GOT3 (cell line): ENCODE measurements at regions not wholly inside any gene's neighbourhood (a gene's known extent, or its start where the extent isn't known, plus 50 kb on each side); places are given as distances from the start of the nearest gene placed in this dataset.
"Not testable (repeated sequence)": the region's sequence is repeated elsewhere in the genome, so short reads cannot be mapped to it uniquely, and the experiment has no call there.

Source experiments
- DNase-seq: peaks from one replicate; lab custom pipeline; 2025; ENCODE audit warnings: mixed read lengths; lab: John Stamatoyannopoulos, UW

DNA sequence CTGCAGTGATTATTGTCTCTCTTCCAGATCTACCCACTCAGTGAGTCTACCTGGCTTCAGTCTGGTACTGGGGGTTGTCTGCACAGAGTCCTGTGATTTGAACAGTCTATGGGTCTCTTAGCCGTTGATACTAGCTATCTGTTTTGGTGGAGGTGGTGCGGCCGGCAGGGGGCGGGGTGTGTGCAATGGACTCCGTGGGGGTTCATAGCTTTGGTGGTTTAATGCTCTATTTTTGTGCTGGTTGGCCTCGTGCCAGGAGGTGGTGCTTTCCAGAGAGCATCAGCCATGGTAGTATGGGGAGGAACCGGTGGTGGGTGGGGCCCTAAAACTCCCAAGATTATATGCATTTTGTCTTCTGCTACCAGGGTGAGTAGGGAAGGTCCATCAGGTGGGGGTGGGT, 1120.1 kb upstream of the FAM98A start:
- DNase-seq = no peak

DNA sequence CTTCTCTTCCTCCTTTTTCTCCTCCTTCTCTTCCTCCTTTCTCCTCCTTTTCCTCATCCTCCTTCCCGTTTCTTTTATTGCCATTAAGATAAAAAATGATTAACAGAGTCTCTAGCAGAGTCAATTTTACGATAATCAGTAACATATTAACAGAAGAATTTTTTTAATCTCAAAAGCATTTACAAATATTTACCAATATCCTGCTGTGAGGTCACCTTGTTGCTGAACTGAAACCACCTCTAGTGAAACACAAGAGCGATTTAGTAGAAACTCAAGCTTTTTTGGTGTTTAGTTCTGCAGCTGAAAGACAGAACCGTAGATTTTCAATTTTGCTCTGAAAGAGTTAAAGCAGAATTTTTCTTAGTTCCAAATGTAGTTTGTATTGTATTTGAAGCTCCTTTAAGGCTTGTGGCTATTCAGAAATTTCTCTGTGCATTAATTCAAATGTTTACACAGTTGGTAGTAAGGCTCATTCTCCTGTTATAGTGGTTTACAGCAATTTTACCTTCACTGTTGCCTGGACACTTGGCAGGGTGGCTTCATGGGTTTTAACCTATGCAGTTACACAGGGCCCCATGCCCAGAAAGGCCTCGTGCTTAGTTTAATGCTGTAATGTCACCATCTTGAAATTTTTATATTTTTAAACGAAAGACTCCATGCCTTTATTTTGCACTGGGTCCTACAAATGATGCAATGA, 1106.6 kb upstream of the FAM98A start:
- no peak for DNase-seq

DNA sequence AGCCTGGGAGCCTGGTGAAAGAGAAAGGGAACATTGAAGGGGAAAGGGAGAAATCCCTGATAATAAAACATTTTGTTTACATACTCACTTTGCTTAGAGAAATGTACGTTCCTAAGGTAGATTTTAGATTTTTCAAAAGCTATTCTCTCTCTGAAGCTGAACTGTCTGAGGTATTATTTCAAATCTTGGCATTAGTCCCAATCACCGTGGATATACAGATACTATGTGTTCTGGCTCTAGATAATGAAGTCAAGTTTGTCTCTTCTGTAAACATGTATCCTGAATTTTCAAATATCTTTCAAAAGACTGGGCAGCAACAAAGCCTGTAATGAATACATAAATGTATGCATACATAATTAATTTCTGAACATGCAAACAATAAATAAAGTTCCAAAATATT, 1104.2 kb upstream of the FAM98A start:
- DNase-seq = no peak

DNA sequence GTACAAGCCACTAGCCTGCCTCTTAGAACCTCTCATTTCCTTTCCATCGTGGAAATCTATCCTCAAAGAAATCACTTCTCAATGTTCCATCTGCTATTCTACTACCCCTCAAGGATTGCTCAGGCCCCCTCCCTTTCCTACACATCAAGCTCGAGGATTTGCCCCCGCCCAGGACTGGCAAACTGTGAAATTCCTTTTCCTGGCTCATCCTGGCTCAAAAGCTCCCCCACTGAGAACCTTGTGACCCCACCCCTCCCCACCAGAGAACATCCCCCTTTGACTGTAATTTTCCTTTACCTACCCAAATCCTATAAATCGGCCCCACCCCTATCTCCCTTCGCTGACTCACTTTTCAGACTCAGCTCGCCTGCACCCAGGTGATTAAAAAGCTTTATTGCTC, 1103.3 kb upstream of the FAM98A start:
- not testable (repeated sequence) for DNase-seq

DNA sequence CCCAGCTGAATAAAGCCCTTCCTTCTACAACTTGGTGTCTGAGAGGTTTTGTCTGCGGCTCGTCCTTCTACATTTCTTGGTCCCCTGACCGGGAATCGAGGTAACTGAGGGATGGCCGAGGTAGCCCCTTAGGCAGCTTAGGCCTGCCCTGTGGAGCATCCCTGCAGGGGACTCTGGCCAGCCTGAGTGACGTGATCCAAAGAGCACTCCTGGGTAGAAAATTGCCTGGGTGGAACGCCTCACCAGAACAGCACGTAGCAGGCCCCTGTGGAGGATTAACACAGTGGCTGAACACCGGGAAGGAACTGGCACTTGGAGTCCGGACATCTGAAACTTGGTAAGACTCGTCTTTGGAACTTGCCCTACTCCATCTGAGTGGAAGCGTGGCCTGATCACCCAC, 1078.5 kb upstream of the FAM98A start:
- not testable (repeated sequence) for DNase-seq

DNA sequence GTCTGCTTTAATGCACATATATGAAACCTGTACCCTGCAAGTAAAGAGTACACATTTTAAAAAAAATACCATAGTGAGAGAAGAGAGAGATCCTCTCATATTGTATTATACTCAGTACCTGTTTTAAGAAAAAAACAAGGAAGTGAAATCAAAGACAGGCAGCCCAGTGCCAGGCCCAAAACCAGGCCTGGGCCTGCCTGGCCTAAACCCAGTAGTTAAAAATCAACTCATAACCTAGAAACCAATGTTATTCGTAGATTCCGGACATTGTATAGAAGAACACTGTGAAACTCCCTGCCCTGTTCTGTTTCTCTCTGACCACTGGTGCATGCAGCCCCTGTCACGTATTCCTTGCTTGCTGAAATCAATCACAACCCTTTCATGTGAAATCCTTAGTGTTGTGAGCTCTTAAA, 1078.0 kb upstream of the FAM98A start:
- DNase-seq = not testable (repeated sequence)

DNA sequence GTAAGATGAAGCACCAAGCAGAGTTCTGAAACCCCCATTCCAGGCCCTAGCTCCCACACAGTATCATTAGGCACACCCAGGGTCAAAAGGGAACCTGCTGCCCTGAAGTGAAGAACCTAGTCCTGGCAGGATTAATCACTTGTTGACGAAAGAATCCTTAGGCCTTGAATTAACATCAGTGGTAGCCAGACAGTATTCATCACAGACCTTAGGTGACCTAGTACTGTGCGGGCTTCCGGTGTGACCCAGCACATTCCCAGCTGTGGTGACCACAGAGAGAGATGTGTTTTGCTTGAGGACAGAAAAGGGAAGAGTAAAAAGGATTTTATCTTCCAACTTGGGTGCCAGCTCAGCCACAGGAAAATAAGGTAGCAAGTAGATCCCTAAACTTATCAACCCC, 1071.4 kb upstream of the FAM98A start:
- no peak for DNase-seq

DNA sequence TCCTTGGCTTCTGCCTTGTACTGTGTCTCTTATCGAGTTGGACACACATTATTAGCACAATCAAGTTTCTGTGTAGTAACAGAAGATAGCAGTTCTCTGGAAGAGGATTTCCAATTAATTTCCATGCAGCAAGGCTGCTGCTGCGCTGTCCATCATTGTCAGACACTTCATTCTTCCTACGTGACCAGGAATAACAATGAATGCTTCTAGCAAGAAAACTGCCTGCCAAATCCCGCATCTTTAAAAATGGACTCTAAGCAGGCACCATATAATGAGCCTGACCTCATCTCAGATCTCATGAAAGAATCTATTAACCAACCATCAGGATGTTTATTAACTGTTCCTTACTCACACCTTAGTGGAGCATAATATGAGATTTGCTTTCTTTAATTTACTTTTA, 1067.7 kb upstream of the FAM98A start:
- no peak for DNase-seq

DNA sequence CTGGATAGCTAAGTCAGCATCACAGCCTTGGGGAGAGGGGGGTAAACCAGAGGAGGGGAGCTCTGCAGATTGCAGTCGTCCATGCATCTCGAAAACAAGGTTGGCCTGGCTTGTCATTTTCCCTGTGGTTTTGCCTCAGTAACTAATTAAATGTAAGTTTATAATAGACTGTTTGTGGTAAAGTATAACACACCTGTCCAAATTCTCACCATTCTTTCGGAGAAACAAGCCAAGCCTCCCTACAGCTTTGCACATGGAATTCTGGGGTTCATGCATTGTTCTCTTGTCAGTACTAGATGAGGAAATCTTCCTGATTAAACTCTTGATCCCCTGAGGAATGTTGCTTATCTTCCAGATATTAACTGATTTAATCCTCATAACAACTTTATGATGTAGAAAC, 1065.2 kb upstream of the FAM98A start:
- DNase-seq = no peak

DNA sequence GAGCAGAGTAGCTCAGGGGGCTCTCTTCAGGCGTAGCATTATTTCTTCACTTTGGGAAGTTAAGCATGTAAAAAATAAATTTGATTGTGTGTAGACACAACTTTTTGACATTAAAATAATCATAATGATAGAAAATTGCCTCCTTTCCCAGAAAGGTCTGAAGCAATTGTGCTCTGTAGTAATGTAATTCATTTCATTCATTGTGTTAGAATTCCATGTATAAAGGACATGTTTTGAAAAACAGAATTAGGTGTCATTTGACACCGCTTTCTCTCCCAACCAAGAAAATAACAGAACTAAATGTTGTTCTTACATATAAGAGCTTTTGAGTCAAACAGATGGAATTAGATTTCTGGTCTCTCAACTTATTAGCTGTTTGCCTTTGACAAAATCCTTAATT, 1064.2 kb upstream of the FAM98A start:
- no peak for DNase-seq

DNA sequence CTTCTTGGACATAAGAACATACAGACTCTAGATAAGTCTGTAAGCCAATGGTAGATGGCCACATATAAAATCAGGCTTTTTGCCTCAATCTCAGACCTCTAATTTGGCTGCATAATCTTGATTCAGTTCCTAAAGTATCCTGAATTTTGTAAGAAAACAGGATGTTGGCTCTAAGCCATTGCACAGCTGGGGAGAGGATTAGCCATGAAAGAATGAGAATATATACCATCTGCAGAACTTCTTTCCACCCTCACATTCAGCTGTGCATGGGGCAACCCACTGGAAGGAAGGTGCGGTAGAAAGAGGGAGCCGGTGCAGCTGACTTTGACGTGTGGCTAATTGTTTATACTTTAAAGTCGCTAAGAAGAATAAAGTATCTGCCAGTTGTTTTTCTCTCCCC, 1061.6 kb upstream of the FAM98A start:
- no peak for DNase-seq

DNA sequence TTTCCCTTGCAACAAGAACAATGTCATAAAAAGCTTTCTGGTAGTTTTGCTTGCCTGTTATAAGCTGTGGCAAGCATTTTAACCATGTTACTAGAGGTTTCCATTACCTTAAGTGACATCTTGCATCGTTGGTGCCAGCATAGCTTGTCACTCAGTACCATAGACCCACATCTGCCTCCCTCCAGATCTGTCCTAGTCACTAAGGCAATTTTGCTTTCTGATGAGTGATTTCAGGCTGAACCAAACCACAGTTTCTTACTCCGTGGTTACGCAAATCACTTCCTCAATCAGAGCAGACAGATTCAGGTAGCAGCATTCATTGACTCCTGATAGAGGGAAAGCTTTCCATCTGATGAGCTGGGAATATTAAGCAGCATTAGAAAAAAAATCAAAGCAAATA, 1057.5 kb upstream of the FAM98A start:
- DNase-seq = no peak

DNA sequence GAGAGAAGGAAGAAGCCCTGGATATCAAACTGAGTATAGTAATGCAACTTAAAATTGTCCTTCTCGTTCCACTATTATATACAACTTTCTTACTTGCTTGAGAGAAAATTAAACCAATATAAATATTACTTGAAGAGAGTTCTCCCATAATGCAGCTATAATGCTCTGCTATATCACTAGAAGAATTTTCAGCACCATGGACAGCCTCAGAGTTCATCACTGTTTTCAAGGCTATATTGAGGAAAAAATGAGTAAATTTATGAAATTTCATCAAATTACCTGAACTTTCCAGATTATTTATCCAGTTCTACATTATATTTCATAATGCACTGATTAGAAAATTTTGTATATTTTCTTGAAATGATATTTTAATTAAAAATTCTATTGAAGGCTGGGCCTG, 1053.5 kb upstream of the FAM98A start:
- no peak for DNase-seq

DNA sequence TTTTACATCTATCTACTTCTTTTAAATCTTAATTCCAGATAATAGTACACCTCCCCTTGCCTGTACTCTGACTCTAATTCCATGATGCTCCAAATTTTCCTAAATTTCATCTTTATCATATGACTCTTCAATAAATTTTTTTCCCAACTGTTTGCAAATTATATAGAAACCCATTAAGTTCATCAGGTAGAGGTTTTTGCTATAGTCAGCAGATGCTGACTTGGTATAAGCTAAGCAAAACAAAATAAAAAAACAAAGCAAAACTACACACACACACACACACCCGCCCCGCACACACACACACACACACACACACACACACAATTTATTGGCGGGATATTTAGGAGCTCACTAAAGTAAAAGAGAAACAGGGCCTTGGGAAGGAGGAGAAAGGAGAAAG, 1047.8 kb upstream of the FAM98A start:
- DNase-seq = no peak

DNA sequence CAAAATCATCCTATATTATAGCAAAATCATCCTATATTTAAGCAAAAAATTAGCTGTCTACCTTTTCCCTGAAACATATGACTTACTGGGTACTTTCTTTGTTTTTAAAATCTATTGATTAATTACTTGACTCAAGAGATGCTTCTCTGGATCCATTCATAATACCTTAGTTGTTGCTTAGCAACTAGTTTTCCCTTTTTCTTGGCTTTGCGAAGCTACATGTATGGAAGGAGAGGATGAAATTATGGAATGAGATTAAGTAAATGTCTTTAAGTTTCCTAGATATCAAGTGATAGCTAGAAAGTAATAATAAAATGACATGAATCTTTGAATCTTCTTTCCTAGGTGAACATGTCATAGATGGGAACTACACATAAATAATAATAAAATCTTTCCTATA, 1033.2 kb upstream of the FAM98A start:
- no peak for DNase-seq

DNA sequence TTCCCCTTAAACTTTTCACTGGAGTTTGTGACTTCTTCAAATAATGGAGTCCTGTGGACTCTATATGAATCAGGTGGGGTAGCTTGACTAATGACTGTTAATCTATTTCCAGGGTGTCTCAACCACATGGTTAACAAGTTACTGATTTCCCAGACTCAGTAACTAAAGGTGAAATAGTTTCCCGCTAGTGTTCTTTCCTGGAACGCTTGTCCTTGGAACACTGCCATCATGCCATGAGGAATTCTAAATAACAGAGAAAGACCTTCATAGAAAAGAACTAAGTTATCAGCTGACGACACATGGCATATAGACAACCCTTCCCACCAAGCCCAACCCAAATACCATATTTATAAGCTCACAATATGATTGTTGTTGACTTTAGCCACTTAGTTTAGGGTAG, 1027.9 kb upstream of the FAM98A start:
- DNase-seq = no peak

DNA sequence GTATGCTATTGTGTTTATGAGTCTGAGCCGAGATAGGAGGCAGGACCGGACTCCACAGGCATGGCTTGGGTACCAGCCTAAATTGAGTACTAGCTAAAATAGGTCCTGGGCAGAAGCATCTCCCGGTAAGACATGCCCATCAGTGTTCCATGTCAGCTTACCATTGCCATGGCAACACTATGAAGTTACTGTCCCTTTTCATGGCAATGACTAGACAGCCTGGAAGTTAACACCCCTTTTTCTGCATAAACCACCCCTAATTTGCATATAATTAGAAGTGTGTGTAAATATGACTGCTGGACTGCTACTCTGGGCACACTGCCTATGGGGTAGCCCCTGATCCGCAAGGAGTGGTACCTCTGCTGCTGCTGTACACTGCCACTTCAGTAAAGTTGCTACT, 1005.1 kb upstream of the FAM98A start:
- DNase-seq = no peak

DNA sequence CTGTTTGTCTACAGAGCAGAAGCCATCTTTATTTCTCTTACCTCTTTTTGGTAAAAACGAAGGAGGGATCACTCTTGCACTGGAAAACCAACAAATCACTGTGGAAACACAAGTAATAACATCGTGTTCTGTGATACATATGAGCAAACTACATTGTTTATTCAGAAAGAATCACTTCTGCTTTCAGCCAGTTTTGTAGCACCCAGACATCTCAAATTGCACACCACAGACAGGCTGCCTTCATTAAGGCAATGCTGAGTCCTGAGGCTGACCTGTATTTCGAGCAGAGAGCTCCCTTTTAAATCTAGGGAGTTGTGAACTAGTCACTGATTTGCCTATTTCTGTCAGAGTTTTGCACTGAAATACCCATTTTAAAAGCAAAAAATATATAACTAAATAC, 1003.2 kb upstream of the FAM98A start:
- no peak for DNase-seq

DNA sequence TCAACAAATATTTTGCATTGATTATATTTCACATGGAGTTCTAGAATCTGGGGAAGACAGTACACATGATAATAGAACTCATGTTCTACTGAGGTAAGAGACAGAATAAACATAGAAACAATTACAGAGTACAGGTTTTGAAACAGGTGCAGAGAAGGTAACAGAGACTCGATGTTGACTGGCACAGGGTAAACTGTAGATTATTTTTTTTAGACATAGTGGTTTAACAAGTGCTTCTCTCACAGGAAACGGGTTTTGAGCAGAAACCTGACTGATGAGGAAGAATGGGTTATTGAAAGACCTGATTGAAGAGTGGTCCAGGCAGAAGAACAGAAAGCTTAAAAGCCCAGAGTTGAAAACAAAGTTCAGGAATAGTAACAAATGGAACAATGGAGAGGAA, 1002.5 kb upstream of the FAM98A start:
- no peak for DNase-seq

DNA sequence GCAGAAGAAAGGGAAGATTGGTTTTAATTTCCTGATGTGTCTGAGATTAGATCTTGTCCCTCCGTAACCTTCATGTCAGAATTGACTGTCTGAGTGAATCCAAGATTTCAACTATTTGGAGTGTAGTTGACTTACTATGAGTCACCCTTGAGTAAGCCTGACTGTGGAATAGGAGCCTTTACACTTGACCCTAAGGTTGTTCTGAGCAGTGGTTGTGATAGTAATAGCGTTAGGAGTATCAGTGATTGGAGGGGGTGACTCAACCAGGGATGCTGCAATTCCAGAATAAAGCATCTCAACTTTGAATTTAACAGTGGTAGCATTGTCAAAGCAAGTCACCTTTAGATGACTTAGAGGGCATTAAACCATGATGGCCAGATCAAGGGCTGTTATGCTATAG, 979.5 kb upstream of the FAM98A start:
- no peak for DNase-seq

DNA sequence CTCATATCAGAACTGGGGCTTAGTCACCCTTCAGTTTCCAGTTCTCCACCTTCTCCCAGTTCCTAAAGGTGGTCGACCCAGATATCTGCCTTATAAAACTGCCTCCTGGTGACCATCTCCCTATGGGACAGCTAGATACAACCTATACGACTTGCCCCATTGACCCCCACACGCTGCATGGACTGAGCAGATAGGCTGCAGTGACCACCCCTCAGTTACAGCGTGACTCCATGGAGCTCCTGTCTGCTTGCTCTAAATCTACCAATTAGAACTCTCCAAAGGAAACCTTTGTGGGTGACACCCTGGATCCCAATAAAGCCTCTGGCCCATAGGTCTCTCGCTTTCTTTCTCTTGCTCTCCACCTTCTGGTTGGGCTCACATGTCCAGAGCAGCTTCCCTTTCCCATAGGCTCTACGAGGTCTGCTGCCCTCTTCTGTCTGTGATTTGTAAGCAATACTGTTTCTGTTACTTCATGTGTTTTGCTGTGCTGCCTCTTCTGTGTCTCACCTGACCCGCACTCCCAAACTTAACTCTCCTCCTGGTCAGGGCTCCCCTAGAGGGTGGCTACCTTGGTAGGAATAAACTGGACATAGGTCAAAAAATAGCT, 971.3 kb upstream of the FAM98A start:
- DNase-seq = no peak

DNA sequence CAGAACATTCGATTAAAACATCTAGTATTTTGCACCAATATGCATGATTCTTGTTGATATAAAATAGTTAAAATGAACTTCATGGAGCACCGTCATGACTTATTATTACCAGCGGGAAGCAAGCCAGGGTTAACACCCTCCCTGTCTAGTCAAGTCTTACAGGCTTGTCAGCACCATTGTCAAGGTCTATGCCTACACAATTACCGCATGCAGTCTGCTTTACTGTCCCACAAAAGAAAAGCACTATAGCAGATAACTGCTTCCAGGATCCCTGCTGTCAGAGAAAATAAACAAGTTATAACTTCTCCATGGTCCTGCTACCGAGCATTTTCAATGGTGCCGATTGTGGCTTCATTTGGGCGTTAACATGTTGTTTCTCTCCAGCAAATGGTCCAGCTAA, 968.0 kb upstream of the FAM98A start:
- no peak for DNase-seq

DNA sequence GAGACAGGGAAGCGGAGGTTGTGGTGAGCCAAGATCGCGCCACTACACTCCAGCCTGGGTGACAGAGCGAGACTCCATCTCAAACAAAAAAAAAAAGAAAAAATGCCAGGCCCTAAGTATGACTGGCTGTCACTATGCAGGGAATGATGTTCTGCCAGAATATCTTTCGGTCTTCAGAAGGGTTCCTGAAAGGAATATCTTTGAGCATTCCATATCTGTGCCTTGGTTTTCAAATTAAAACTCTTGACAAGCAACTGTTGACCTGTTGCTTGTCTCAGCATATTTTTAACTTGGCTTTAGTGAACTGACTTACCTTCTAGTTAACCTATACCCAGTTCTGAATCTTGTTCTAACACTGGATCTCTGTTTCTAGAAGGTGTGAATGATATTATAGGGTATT, 953.2 kb upstream of the FAM98A start:
- no peak for DNase-seq

DNA sequence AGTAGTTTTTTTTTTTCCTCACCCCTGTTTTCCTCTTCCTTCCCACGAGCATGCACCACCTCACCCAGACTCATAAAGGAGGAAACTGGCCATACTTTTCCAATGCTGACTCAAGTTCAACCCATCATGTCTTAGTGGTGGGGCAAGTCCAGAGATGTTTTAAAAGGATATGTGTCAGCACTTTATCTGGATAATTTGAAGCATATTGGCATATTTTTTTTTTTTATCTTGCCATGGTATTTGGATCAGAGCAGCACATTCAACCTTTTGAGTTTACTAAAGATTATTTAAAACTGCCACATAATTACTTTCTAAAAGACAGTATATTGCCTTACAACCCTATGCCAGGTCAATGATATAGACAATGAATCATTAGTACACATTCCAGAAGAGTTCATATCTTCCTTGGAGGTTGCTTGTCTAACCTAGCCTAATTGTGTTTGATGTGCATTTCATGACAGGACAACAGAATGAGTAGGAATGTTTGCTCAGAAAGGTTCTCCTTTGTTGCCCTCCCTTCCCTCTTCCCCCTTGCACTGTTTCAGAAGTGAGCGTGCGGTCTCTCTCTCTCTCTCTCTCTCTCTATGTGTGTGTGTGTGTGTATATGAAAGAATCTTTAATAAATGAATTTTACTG, 950.7 kb upstream of the FAM98A start:
- no peak for DNase-seq
